ENCODE measurements at regions not wholly inside any gene's neighbourhood (a gene's known extent, or its start where the extent isn't known, plus 50 kb on each side); places are given as distances from the start of the nearest gene placed in this dataset.

- no peaks in the 10 kb centered on the region for H3K9me3 ChIP-seq
- no peak for DNase-seq
- H3K36me3 ChIP-seq, result no peaks in the 10 kb centered on the region
- H3K27me3 ChIP-seq, result no peaks in the 10 kb centered on the region
- no peak overlapping the region for H3K4me3 ChIP-seq
These were observed 279.2 kb downstream of the GALR1 start for GRCh38 chr18:77528872-77529271.

- DNase-seq, result no peak
- Histone ChIP-seq H3K9me3 (no peaks in the 10 kb centered on the region), H3K4me3 (no peak overlapping the region), H3K36me3 (no peaks in the 10 kb centered on the region), H3K27me3 (no peaks in the 10 kb centered on the region)
These were observed 280.0 kb downstream of the GALR1 start for GRCh38 chr18:77529492-77530176.

GRCh38 chr18:77530732-77531131, 281.1 kb downstream of the GALR1 start:
- H3K27me3 ChIP-seq, result no peaks in the 10 kb centered on the region
- no peaks in the 10 kb centered on the region for H3K36me3 ChIP-seq
- H3K4me3 ChIP-seq, result no peak overlapping the region
- no peak for DNase-seq
- H3K9me3 ChIP-seq, result no peaks in the 10 kb centered on the region

DNA sequence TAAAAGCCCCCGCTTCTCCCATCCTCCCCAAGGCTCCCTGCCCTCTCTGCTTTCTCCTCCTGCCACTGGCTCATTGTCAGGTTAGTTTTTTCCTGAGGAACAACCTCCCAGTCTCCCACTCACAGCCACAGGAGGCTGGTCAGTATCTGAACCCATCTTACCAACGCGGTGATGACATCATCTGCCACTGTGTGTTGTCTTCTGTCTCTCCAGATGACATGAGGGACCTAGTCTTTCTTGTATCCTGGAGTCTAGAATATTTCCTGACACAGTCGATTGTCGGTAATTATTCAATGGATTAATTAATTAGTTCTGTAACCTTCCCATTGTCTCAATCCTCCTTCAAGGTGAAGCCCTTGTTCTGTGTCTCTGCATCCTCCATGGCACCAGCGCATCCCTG, 290.2 kb downstream of the GALR1 start:
- no peaks in the 10 kb centered on the region for H3K36me3 ChIP-seq
- H3K4me3 ChIP-seq, result no peak overlapping the region
- no peaks in the 10 kb centered on the region for H3K27me3 ChIP-seq
- DNase-seq, result no peak
- H3K9me3 ChIP-seq, result no peaks in the 10 kb centered on the region

DNA sequence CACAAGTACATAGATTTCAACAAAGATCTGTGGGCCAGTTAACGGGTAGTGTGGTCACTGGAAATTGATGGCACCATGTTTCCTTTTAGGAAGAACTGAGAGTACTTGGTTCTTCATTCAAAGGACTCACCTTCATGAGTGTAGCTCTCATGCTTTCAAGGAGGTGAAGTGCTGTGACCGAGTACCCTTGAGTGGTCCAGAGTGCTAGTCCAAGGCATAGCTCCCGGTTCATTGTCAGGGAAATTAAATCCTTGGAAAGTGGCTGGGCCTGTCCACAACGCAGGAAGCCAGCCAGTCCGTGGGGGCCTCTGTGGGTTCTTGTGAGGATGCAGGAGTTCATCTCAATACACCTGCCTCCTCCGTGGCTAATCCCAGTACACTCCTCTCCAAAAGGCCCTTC, 295.1 kb downstream of the GALR1 start:
- Histone ChIP-seq H3K9me3 (no peaks in the 10 kb centered on the region), H3K27me3 (no peaks in the 10 kb centered on the region), H3K36me3 (no peaks in the 10 kb centered on the region), H3K4me3 (no peak overlapping the region)
- no peak for DNase-seq

GRCh38 chr18:77547757-77548156, 298.1 kb downstream of the GALR1 start:
- Histone ChIP-seq H3K36me3 (no peaks in the 10 kb centered on the region), H3K27me3 (no peaks in the 10 kb centered on the region), H3K4me3 (no peak overlapping the region), H3K9me3 (no peaks in the 10 kb centered on the region)
- no peak for DNase-seq

- no peak overlapping the region for H3K4me3 ChIP-seq
- DNase-seq, result no peak
- no peaks in the 10 kb centered on the region for H3K27me3 ChIP-seq
- H3K36me3 ChIP-seq, result no peaks in the 10 kb centered on the region
- no peaks in the 10 kb centered on the region for H3K9me3 ChIP-seq
These were observed 299.3 kb downstream of the GALR1 start for GRCh38 chr18:77548790-77549420.

DNA sequence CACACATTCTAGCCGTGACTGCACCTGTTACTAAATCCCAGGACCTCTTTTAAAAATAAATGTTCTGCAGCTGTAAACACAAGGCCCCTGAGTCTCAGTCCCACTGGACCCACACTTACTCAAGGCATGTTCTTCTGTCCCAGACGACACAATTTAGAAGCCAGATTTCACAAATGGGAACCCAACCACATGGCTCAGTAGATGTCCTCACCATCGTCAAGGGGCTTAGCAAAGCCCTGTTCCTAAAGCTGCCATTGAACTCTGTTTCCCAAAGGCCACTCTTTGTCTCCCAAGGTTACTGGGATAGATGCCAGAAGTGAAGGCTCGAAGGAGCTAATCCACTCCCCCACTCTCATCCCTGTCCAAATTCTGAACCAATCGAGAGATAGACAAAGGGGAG, 301.0 kb downstream of the GALR1 start:
- no peak for DNase-seq
- no peaks in the 10 kb centered on the region for H3K27me3 ChIP-seq
- H3K4me3 ChIP-seq, result no peak overlapping the region
- H3K36me3 ChIP-seq, result no peaks in the 10 kb centered on the region
- H3K9me3 ChIP-seq, result no peaks in the 10 kb centered on the region

- H3K36me3 ChIP-seq, result no peaks in the 10 kb centered on the region
- no peak for DNase-seq
- H3K4me3 ChIP-seq, result no peak overlapping the region
- no peaks in the 10 kb centered on the region for H3K27me3 ChIP-seq
- H3K9me3 ChIP-seq, result no peaks in the 10 kb centered on the region
These were observed 301.4 kb downstream of the GALR1 start for GRCh38 chr18:77551055-77551454.

GRCh38 chr18:77552945-77553344, 303.3 kb downstream of the GALR1 start:
- no peak for DNase-seq
- H3K36me3 ChIP-seq, result no peaks in the 10 kb centered on the region
- no peak overlapping the region for H3K4me3 ChIP-seq
- no peaks in the 10 kb centered on the region for H3K9me3 ChIP-seq
- H3K27me3 ChIP-seq, result no peaks in the 10 kb centered on the region

DNA sequence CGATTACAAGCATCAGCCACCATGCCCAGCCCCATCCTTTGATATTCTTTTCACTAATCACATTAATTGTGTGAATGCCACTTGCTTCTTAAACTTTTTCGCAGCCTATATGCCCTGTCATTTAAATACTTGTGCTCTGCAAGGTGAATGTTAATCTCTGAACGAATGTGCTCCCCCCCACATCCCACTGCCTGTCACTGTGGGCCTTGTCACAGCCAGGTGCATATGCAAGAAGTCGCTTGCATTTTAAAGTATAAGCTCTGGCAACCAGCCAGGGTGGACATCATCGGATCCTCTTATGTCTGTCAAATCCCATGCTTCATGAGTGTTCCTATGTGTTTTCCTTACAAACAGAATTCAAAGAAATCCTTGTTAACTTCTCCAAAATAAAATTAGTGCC, 304.4 kb downstream of the GALR1 start:
- Histone ChIP-seq H3K9me3 (no peaks in the 10 kb centered on the region), H3K36me3 (no peaks in the 10 kb centered on the region), H3K4me3 (no peak overlapping the region), H3K27me3 (no peaks in the 10 kb centered on the region)
- no peak for DNase-seq

DNA sequence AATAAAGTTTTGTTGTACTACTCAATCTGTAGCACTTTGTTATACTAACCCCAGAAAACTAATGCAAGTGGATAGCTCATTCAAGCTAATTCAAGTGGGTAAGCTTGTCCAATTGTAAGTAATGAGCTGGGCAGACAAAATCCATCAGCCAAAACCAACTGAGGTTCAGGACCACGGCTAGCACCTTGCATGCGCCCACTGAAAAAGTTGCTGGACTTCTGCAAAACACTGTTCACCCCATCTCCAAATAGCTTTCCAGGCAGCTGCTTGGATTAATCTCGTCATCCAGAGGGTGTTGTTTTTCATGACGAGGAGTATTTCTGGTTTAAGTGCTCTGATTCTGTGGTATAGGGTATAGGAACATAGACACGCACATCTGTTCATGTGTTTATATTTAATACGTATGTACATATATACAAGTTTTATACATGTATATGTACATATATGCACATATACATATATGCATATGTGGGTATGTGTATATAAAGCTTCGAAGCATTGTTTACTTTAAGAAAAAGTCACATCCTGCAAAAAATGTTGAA, 307.5 kb downstream of the GALR1 start:
- Histone ChIP-seq H3K4me3 (no peak overlapping the region), H3K27me3 (no peaks in the 10 kb centered on the region), H3K9me3 (no peaks in the 10 kb centered on the region), H3K36me3 (no peaks in the 10 kb centered on the region)
- no peak for DNase-seq

- Histone ChIP-seq H3K27me3 (no peaks in the 10 kb centered on the region), H3K4me3 (no peak overlapping the region), H3K36me3 (no peaks in the 10 kb centered on the region), H3K9me3 (no peaks in the 10 kb centered on the region)
- DNase-seq, result no peak
These were observed 309.7 kb downstream of the GALR1 start for GRCh38 chr18:77559274-77559910.

GRCh38 chr18:77560341-77560992, 310.8 kb downstream of the GALR1 start:
- no peaks in the 10 kb centered on the region for H3K36me3 ChIP-seq
- no peaks in the 10 kb centered on the region for H3K27me3 ChIP-seq
- H3K4me3 ChIP-seq, result no peak overlapping the region
- H3K9me3 ChIP-seq, result no peaks in the 10 kb centered on the region
- no peak for DNase-seq

GRCh38 chr18:77566604-77567003, 317.0 kb downstream of the GALR1 start:
- no peak overlapping the region for H3K4me3 ChIP-seq
- H3K27me3 ChIP-seq, result no peaks in the 10 kb centered on the region
- H3K9me3 ChIP-seq, result no peaks in the 10 kb centered on the region
- no peak for DNase-seq
- H3K36me3 ChIP-seq, result no peaks in the 10 kb centered on the region

- H3K4me3 ChIP-seq, result no peak overlapping the region
- no peak for DNase-seq
- H3K27me3 ChIP-seq, result no peaks in the 10 kb centered on the region
- H3K36me3 ChIP-seq, result no peaks in the 10 kb centered on the region
- H3K9me3 ChIP-seq, result no peaks in the 10 kb centered on the region
These were observed 317.6 kb downstream of the GALR1 start for GRCh38 chr18:77567205-77567604.

- DNase-seq, result no peak
- Histone ChIP-seq H3K27me3 (no peaks in the 10 kb centered on the region), H3K36me3 (no peaks in the 10 kb centered on the region), H3K9me3 (no peaks in the 10 kb centered on the region), H3K4me3 (no peak overlapping the region)
These were observed 322.1 kb downstream of the GALR1 start for GRCh38 chr18:77571743-77572142.
